Motor neuron (in vitro differentiated cells): ENCODE measurements at regions not wholly inside any gene's neighbourhood (a gene's known extent, or its start where the extent isn't known, plus 50 kb on each side); places are given as distances from the start of the nearest gene placed in this dataset.

Source experiments
- ATAC-seq, 8 experiments: fragments of 200-7000 bp; cut with Tn5 transposase; replicated peaks in 6 of 8; 2 replicates each; pipeline ENCODE4 v1.8.0; 2021; ENCODE audit warnings: mild to moderate bottlenecking in 8 of 8, moderate library complexity in 8 of 8
- H3K27ac ChIP-seq, 2 donors: fragments of 250-450 bp; sonication (Bioruptor Pico); 2 replicates each; pipeline ENCODE4 v1.9.0; 2021; ENCODE audit warnings: antibody characterized with exemption in 2 of 2, mild to moderate bottlenecking in 2 of 2, moderate library complexity in 1 of 2
- H3K4me1 ChIP-seq, 2 donors: fragments of 250-450 bp; sonication (Bioruptor Pico); replicated peaks in 1 of 2; 2 replicates each; pipeline ENCODE4 v1.6.1; 2021; ENCODE audit warnings: antibody characterized with exemption in 2 of 2, mild to moderate bottlenecking in 2 of 2, moderate library complexity in 1 of 2
- H3K4me3 ChIP-seq, 5 donors: fragments of 250-450 bp; sonication (Bioruptor Pico); 2 replicates each; pipeline ENCODE4 v1.9.0; 2021; ENCODE audit warnings: antibody characterized with exemption in 5 of 5, mild to moderate bottlenecking in 5 of 5, moderate library complexity in 4 of 5
- WGBS, 10 experiments: fragments of 450-650 bp; shearing (Covaris generic); methylation state at CpG; one replicate each; pipeline ENCODE4 v1.0.0; 2022; 5-methylcytosine and 5-hydroxymethylcytosine counted together
- in situ Hi-C, 9 experiments: fragments of 400-800 bp; cut with MboI; loops; one replicate each; pipeline ENCODE4 v1.15.0; 2021; ENCODE audit warnings: low sequenced_read_pairs in 9 of 9, low pct_unique_long_range_greater_than_20kb in 2 of 9; ENCODE audit not compliant: unreplicated experiment in 9 of 9

GRCh38 chr2:33967103-33967502, 368.0 kb upstream of the FAM98A start:
- ATAC-seq, result no peak
- in situ Hi-C loops, result no loop called here
- 0 to 100% (median 90%) methylated on average over 1 to 4 of the region's 4 CpGs for WGBS, 10 experiments
- no peaks in the 10 kb centered on the region for H3K4me1 ChIP-seq
- H3K27ac ChIP-seq, result no peak overlapping the region
- no peak overlapping the region for H3K4me3 ChIP-seq

GRCh38 chr2:33958591-33958990, 359.5 kb upstream of the FAM98A start:
- ATAC-seq, result peak in 5 of 8 experiments; percentile 42 to 78 (median 72)
- 0 to 90% (median 62%) methylated on average over 1 to 5 of the region's 5 CpGs for WGBS, 10 experiments

GRCh38 chr2:33949371-33949770, 350.3 kb upstream of the FAM98A start:
- in situ Hi-C loops, result no loop called here
- Histone ChIP-seq H3K27ac (no peak overlapping the region), H3K4me1 (no peaks in the 10 kb centered on the region), H3K4me3 (no peak overlapping the region)
- no peak for ATAC-seq

More at GRCh38 chr2:33958591-33958990, 359.5 kb upstream of the FAM98A start:
- in situ Hi-C loops, result no loop called here
- Histone ChIP-seq H3K27ac (no peak overlapping the region), H3K4me3 (no peak overlapping the region), H3K4me1 (no peaks in the 10 kb centered on the region)

- Histone ChIP-seq H3K4me3 (no peak overlapping the region), H3K4me1 (no peaks in the 10 kb centered on the region), H3K27ac (no peak overlapping the region)
- ATAC-seq, result no peak
- WGBS, 10 experiments, result 40 to 100% (median 80%) methylated on average over 1 to 3 of the region's 4 CpGs; no CpG with 5 or more reads in 2 of the 10 experiments
- in situ Hi-C loops, result no loop called here
Measured at GRCh38 chr2:33946193-33946592, 347.1 kb upstream of the FAM98A start.

DNA sequence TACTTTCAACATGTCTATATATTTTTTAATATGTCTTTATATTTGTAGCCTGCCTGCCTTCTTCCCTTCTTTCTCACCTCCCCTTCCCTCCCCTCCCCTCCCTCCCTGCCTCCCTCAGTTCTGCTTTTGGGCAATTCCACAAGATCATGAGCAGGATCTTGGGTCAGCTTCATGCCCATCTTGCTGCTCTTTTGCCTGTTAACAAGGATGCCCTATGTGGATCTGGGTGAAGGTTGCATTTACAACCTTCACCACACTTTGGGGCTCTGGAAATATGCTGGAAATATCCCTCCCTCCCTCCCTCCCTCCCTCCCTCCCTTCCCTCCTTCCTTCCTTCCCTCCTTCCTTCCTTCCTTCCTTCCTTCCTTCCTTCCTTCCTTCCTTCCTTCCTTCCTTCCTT, 334.1 kb upstream of the FAM98A start:
- no peaks in the 10 kb centered on the region for H3K4me1 ChIP-seq
- no peak overlapping the region for H3K4me3 ChIP-seq
- no peak overlapping the region for H3K27ac ChIP-seq
- in situ Hi-C loops, result no loop called here
- no peak for ATAC-seq

GRCh38 chr2:33931164-33931563, 332.1 kb upstream of the FAM98A start:
- WGBS, 10 experiments, result 10 to 100% (median 63%) methylated on average over 1 to 3 of the region's 3 CpGs; no CpG with 5 or more reads in 2 of the 10 experiments
- Histone ChIP-seq H3K4me3 (no peak overlapping the region), H3K4me1 (no peaks in the 10 kb centered on the region), H3K27ac (no peak overlapping the region)
- in situ Hi-C loops, result no loop called here
- no peak for ATAC-seq

DNA sequence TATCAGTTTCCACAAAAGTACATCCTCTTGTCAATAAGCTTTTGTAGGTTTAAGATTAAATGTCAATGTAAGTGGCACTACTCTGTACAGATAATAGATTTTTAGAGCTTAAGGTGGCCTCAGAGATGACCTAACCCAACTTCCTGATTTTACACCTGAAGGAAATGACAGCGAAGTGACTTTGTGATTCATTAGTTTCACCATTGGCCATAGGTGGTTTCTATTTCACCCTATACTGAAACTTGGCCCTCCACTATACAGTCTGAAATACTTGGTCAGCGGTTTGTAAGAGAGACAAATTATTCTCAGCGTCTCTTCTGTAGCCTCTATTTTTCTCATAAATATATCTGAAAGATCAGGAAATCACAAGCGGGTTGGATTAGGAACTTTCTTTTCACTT, 330.4 kb upstream of the FAM98A start:
- Histone ChIP-seq H3K4me1 (peaks cover 7 to 15% of the 10 kb centered on the region in 2 donors), H3K27ac (no peak overlapping the region), H3K4me3 (no peak overlapping the region)
- 10 to 100% (median 95%) methylated on average over 1 to 4 of the region's 4 CpGs; no CpG with 5 or more reads in 1 of the 10 experiments for WGBS, 10 experiments
- in situ Hi-C loops, result no loop called here
- no peak for ATAC-seq

- no peak overlapping the region for H3K27ac ChIP-seq
- in situ Hi-C loops, result no loop called here
- ATAC-seq, result no peak
- WGBS, 10 experiments, result 0 to 100% (median 80%) methylated on average over 1 of the region's 1 CpG; no CpG with 5 or more reads in 2 of the 10 experiments
- peaks cover 7 to 18% of the 10 kb centered on the region in 2 donors for H3K4me1 ChIP-seq
- H3K4me3 ChIP-seq, result no peak overlapping the region
Measured at GRCh38 chr2:33927756-33928155, 328.7 kb upstream of the FAM98A start.

- Histone ChIP-seq H3K27ac (no peak overlapping the region), H3K4me1 (peaks cover 7 to 18% of the 10 kb centered on the region in 2 donors), H3K4me3 (no peak overlapping the region)
- WGBS, 10 experiments, result 0 to 67% (median 25%) methylated on average over 1 of the region's 1 CpG; no CpG with 5 or more reads in 5 of the 10 experiments
- in situ Hi-C loops, result no loop called here
- peak in 1 of 8 experiments; percentile 28 for ATAC-seq
Measured at GRCh38 chr2:33925311-33925710, 326.2 kb upstream of the FAM98A start.

DNA sequence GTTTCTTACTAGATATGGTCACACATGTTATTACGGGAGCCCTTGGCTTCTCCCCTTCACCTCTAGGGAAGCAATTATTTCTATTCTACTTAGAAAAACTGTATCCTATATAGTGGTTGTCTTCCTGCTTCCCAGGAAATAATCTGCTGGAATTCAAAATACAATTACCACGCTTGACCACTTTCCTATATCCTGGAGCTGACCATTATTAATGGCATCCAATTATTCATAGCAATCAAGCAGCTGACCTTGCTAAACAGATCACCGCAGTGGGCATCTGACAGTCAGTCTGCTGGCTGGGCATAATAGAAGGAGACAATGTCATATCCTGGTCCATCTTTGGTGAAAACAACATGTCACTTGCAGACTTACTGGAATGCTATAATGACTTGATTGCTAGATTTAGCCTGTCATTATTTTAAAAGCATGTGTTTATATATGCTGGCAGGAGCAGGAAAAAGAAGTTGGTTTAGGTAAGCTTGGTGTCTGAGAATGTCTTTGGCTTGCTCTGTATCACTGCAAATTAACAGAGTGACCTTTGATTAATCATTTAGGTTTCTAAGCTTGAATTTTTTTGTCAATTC, 325.6 kb upstream of the FAM98A start:
- Histone ChIP-seq H3K4me1 (peaks cover 7 to 18% of the 10 kb centered on the region in 2 donors), H3K4me3 (no peak overlapping the region), H3K27ac (no peak overlapping the region)
- 0 to 100% (median 59%) methylated on average over 1 to 2 of the region's 3 CpGs; no CpG with 5 or more reads in 2 of the 10 experiments for WGBS, 10 experiments
- in situ Hi-C loops, result no loop called here
- no peak for ATAC-seq

GRCh38 chr2:33917252-33917651, 318.2 kb upstream of the FAM98A start:
- ATAC-seq, result no peak
- Histone ChIP-seq H3K4me3 (no peak overlapping the region), H3K27ac (no peak overlapping the region), H3K4me1 (peaks cover 0 to 5% of the 10 kb centered on the region in 2 donors)
- WGBS, 10 experiments, result 0 to 96% (median 50%) methylated on average over 1 to 4 of the region's 4 CpGs; no CpG with 5 or more reads in 3 of the 10 experiments
- in situ Hi-C loops, result no loop called here

- Histone ChIP-seq H3K27ac (no peak overlapping the region), H3K4me1 (peaks cover 7 to 8% of the 10 kb centered on the region in 2 donors), H3K4me3 (no peak overlapping the region)
- peak in 3 of 8 experiments; percentile 44 to 73 (median 61) for ATAC-seq
- 0 to 100% (median 52%) methylated on average over 1 of the region's 1 CpG; no CpG with 5 or more reads in 2 of the 10 experiments for WGBS, 10 experiments
- in situ Hi-C loops, result no loop called here
Measured at GRCh38 chr2:33913071-33913616, 314.0 kb upstream of the FAM98A start.

DNA sequence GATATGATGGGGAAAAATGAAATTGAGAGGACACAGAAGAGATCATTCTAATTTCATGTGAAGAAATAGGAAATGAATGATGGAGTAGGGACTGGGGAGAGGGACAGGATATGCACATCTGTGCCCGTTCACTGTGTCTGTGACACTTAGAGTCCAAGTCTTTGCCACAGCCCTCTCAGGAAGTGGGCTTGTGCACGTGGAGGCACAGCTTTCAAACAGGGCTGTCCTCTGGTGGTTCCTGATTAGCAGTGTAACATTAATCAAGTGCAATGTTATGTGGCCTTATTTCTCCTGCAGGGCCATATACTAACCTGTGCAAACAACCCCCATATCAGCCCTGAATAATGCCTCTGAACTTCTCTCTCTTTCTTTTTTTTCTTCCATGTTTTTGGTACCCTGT, 312.2 kb upstream of the FAM98A start:
- ATAC-seq, result no peak
- H3K27ac ChIP-seq, result no peak overlapping the region
- WGBS, 10 experiments, result 0 to 100% (median 40%) methylated on average over 1 to 2 of the region's 2 CpGs; no CpG with 5 or more reads in 3 of the 10 experiments
- in situ Hi-C loops, result no loop called here
- H3K4me3 ChIP-seq, result no peak overlapping the region
- peaks cover 8% of the 10 kb centered on the region in 2 donors for H3K4me1 ChIP-seq
